Thymus (tissue), 11 donors: ENCODE measurements at regions not wholly inside any gene's neighbourhood (a gene's known extent, or its start where the extent isn't known, plus 50 kb on each side); places are given as distances from the start of the nearest gene placed in this dataset.
A peak's percentile ranks its signal among the peaks of the same experiment; 100 is the strongest.

Experiments used
- DNase-seq, 9 donors: peaks; one replicate each; pipeline ENCODE4 v3.0.0-alpha.2; 2013; ENCODE audit warnings: low spot score in 9 of 9, low read depth in 6 of 9, missing footprints in 1 of 9
- H3K27ac ChIP-seq, 2 donors: one replicate each; pipeline ENCODE4 v1.5.1; 2013; ENCODE audit warnings: control low read depth in 1 of 2, low read depth in 1 of 2, low read length in 1 of 2, mild to moderate bottlenecking in 1 of 2, moderate library complexity in 1 of 2
- H3K27me3 ChIP-seq, 2 donors: one replicate each; pipeline ENCODE4 v1.5.1; 2013; ENCODE audit warnings: low read length in 1 of 2; ENCODE audit not compliant: control insufficient read depth in 2 of 2, insufficient read depth in 1 of 2
- H3K36me3 ChIP-seq, 2 donors: one replicate each; pipeline ENCODE4 v1.5.1; 2013; ENCODE audit warnings: low read length in 1 of 2, mild to moderate bottlenecking in 1 of 2, moderate library complexity in 1 of 2; ENCODE audit not compliant: control insufficient read depth in 2 of 2, insufficient read depth in 2 of 2
- H3K4me1 ChIP-seq, 2 donors: one replicate each; pipeline ENCODE4 v1.5.1; 2013; ENCODE audit warnings: low read length in 2 of 2; ENCODE audit not compliant: control insufficient read depth in 2 of 2, insufficient read depth in 2 of 2
- H3K4me3 ChIP-seq, 2 donors: one replicate each; pipeline ENCODE4 v1.5.1; 2013; ENCODE audit warnings: low read length in 2 of 2, control low read depth in 1 of 2, mild to moderate bottlenecking in 1 of 2
- H3K9me3 ChIP-seq, 2 donors: one replicate each; pipeline ENCODE4 v1.5.1; 2013; ENCODE audit warnings: low read length in 1 of 2, mild to moderate bottlenecking in 1 of 2; ENCODE audit not compliant: control insufficient read depth in 2 of 2, insufficient read depth in 1 of 2
- WGBS: extraction: QIAGEN DNeasy Blood & Tissue Kit; methylation state at CpG from one replicate; pipeline ENCODE4 v1.1.7; 2013; 5-methylcytosine and 5-hydroxymethylcytosine counted together
- donor health status: healthy.

GRCh38 chr3:193777524-193777923 is 184.5 kb downstream of the OPA1 start:
- no peak overlapping the region for H3K27ac ChIP-seq
- 70% methylated on average over 9 of the region's 9 CpGs for WGBS
- no peak for DNase-seq
- H3K36me3 ChIP-seq, result no peaks in the 10 kb centered on the region
- H3K27me3 ChIP-seq, result peaks cover 3 to 8% of the 10 kb centered on the region in 2 donors
- no peak overlapping the region for H3K4me3 ChIP-seq
- peaks cover 0 to 12% of the 10 kb centered on the region in 2 donors for H3K4me1 ChIP-seq
- no peaks in the 10 kb centered on the region for H3K9me3 ChIP-seq

DNA sequence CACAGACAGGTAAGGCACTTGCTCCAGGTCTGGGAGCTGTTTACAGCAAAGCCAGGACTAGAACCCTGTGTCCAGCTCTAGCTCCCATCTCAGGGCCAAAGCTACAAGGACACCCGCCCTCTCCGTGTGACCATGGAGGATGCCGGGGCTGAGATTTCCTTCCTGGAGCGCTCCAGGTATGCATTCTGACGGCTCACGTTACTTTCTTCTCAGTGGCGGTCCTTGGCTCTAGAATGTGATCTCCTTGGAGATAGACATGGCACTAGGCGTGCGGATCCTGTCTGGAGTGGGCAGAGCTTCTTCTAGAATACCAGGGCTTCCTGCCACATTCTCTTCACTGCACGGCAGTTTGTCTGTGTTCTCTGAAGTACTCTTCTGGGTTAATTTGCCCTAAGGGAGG is 185.7 kb downstream of the OPA1 start:
- 86% methylated on average over 10 of the region's 10 CpGs for WGBS
- H3K4me3 ChIP-seq, result no peak overlapping the region
- H3K36me3 ChIP-seq, result no peaks in the 10 kb centered on the region
- H3K27ac ChIP-seq, result no peak overlapping the region
- no peaks in the 10 kb centered on the region for H3K9me3 ChIP-seq
- no peak for DNase-seq
- H3K27me3 ChIP-seq, result peaks cover 3 to 8% of the 10 kb centered on the region in 2 donors
- peaks cover 0 to 12% of the 10 kb centered on the region in 2 donors for H3K4me1 ChIP-seq

DNA sequence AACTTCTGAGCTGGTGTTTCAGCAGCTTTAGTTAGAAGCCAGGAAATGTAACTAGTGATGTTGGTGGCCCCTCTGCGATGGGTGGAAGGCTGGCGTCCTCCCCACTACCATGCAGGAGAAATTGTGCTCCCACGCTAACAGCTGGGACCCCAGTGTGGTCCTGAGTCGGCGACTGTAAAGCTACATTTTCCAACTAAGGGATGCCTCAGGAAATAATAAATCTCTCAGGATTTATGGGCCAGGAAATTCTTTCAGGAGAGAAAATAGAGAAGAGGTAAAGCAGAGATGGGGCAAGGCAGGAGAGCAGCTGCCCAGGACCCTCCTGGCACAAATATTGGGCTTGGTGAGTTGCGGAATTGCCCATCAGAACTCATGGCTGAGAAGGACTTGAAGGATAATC is 186.9 kb downstream of the OPA1 start:
- WGBS, result 46% methylated on average over 6 of the region's 6 CpGs
- peak in 1 of 9 donors; percentile 30 for DNase-seq
- Histone ChIP-seq H3K27me3 (peaks cover 3 to 8% of the 10 kb centered on the region in 2 donors), H3K4me1 (peaks cover 0 to 12% of the 10 kb centered on the region in 2 donors), H3K36me3 (no peaks in the 10 kb centered on the region), H3K9me3 (no peaks in the 10 kb centered on the region), H3K27ac (no peak overlapping the region), H3K4me3 (no peak overlapping the region)

- no peak overlapping the region for H3K4me3 ChIP-seq
- no peak for DNase-seq
- H3K4me1 ChIP-seq, result peaks cover 0 to 12% of the 10 kb centered on the region in 2 donors
- no peaks in the 10 kb centered on the region for H3K9me3 ChIP-seq
- H3K27me3 ChIP-seq, result peaks cover 3 to 8% of the 10 kb centered on the region in 2 donors
- WGBS, result 80% methylated on average over 8 of the region's 8 CpGs
- no peak overlapping the region for H3K27ac ChIP-seq
- H3K36me3 ChIP-seq, result no peaks in the 10 kb centered on the region
Measured at GRCh38 chr3:193780397-193780796, 187.4 kb downstream of the OPA1 start.

GRCh38 chr3:193780810-193781478 is 187.9 kb downstream of the OPA1 start:
- Histone ChIP-seq H3K4me3 (no peak overlapping the region), H3K9me3 (no peaks in the 10 kb centered on the region), H3K36me3 (no peaks in the 10 kb centered on the region), H3K27ac (no peak overlapping the region), H3K27me3 (peaks cover 3 to 8% of the 10 kb centered on the region in 2 donors), H3K4me1 (peaks cover 0 to 12% of the 10 kb centered on the region in 2 donors)
- 49% methylated on average over 11 of the region's 11 CpGs for WGBS
- DNase-seq, result peak in 6 of 9 donors; percentile 9 to 45 (median 19)

DNA sequence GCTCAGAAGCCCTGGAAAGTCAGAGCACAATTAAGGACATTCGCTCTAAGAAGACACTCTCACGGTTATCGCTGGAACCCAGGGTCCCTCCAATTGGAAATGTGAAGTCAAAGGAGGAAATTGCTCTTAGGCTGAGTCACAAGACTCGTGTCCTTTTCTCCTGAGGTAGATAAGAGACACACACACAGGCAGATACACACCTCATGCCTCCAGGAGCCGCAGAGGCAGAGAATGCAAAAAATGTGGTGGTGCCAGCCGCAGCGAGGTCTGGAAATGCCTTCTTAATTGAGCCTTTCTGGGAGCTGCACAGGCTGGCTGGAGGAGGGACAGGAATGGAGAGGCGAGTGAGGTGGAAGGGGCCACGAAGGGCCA is 189.3 kb downstream of the OPA1 start:
- H3K4me1 ChIP-seq, result peaks cover 0 to 9% of the 10 kb centered on the region in 2 donors
- H3K27me3 ChIP-seq, result peaks cover 3 to 8% of the 10 kb centered on the region in 2 donors
- no peak overlapping the region for H3K27ac ChIP-seq
- DNase-seq, result no peak
- no peak overlapping the region for H3K4me3 ChIP-seq
- no peaks in the 10 kb centered on the region for H3K36me3 ChIP-seq
- WGBS, result 94% methylated on average over 9 of the region's 9 CpGs
- no peaks in the 10 kb centered on the region for H3K9me3 ChIP-seq

- H3K27ac ChIP-seq, result no peak overlapping the region
- H3K27me3 ChIP-seq, result peaks cover 3 to 8% of the 10 kb centered on the region in 2 donors
- no peaks in the 10 kb centered on the region for H3K36me3 ChIP-seq
- peaks cover 0 to 9% of the 10 kb centered on the region in 2 donors for H3K4me1 ChIP-seq
- WGBS, result 96% methylated on average over 3 of the region's 3 CpGs
- no peaks in the 10 kb centered on the region for H3K9me3 ChIP-seq
- DNase-seq, result no peak
- no peak overlapping the region for H3K4me3 ChIP-seq
Measured at GRCh38 chr3:193782747-193783146, 189.7 kb downstream of the OPA1 start.

- no peak overlapping the region for H3K27ac ChIP-seq
- DNase-seq, result no peak
- peaks cover 3 to 8% of the 10 kb centered on the region in 2 donors for H3K27me3 ChIP-seq
- H3K4me3 ChIP-seq, result no peak overlapping the region
- 97% methylated on average over 5 of the region's 5 CpGs for WGBS
- H3K9me3 ChIP-seq, result no peaks in the 10 kb centered on the region
- H3K4me1 ChIP-seq, result peaks cover 0 to 9% of the 10 kb centered on the region in 2 donors
- no peaks in the 10 kb centered on the region for H3K36me3 ChIP-seq
Measured at GRCh38 chr3:193783166-193783896, 190.3 kb downstream of the OPA1 start.

DNA sequence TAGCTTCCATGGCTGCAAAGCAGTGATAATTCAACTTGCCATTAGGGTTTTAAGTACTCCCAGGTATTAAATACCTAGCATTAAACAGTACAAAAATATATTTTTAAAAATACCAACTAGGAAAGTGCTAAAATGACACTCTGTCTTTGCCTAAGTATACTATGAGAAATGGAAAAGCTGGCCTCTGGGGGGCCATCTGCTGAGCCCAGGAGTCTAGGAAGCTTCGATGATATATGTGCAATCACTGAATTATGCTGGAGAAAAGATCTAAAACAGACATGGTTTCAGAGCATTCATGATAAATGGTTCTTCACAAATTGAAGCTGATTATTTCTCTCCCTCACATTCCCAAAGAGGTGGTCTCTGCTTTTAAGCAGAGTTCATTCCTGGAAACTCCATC is 191.8 kb downstream of the OPA1 start:
- Histone ChIP-seq H3K4me1 (peaks cover 0 to 5% of the 10 kb centered on the region in 2 donors), H3K9me3 (no peaks in the 10 kb centered on the region), H3K27ac (no peak overlapping the region), H3K36me3 (no peaks in the 10 kb centered on the region), H3K27me3 (peaks cover 0 to 7% of the 10 kb centered on the region in 2 donors), H3K4me3 (no peak overlapping the region)
- 94% methylated on average over 1 of the region's 1 CpG for WGBS
- DNase-seq, result no peak
